HG03469 (cell line): ENCODE measurements at regions not wholly inside any gene's neighbourhood (a gene's known extent, or its start where the extent isn't known, plus 50 kb on each side); places are given as distances from the start of the nearest gene placed in this dataset.
"Not testable (repeated sequence)": the region's sequence is repeated elsewhere in the genome, so short reads cannot be mapped to it uniquely, and the experiment has no call there.

ENCODE experiments used
- ATAC-seq: cut with Tn5 transposase; IDR thresholded peaks from one replicate; pipeline ENCODE4 v1.9.1; 2021; ENCODE audit warnings: mild to moderate bottlenecking, moderate library complexity, moderate number of reproducible peaks; ENCODE audit not compliant: unreplicated experiment

GRCh38 chr1:189646066-189646465 is 831.6 kb downstream of the BRINP3 start:
- ATAC-seq = no peak

DNA sequence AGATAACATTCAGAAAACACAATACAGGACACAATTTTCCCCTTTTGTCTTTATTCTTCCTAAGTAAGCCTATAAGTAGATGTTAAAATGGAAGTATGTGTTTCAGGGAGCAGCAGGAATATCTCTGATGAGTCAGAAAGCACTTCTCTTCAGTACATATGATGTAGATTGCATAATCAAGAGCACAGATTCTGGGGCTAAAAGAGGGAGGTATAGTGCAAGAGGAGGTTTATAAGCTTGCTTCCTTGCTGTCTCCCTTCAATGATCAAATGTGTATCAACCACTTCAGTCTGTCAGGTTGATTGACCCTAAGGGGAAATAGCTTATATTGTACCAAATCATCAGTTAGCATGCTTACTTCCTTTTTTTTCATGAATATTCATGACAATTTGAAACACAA is 822.8 kb downstream of the BRINP3 start:
- ATAC-seq = no peak

DNA sequence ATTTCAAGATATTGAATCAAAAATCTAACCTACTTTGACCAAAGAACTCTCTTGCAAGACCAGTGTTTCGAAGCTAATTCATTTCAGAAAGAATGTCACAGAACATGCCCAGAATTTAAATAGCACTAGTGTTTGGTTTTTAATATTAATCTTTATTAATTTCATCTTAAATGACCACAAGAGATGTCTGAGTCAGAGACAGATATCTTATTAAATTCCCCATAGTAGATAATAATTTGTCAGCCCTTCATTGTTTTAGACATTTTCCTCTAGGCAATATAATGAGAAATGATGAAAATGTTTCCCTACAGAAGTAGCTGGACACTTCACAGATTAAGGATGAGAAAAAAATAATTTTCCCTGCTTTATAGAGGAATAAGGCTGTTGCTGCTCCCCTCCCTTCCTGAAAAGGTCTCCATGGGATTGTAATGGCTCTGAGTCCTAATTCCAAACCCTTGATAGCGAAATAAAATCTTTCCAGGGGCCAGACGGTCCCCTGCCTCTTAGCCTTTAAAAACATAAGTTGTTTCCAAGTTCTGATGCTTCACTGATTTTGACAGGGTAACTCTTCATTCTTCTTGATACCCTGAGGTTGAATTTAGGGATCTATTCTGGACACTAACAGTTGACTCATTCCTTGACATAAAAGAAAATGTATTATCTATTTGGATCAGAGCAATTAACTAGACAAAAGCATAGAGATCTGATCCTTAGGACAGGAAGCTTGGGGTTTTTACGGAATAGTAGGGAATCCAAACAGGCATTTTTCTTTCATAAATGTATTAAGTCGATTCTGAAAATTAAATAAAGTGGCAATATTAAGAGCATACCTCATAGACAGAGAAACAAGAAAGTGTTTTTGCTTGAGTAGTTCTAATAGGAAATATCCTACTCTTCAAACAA is 820.8 kb downstream of the BRINP3 start:
- ATAC-seq = no peak

- no peak for ATAC-seq
Measured at GRCh38 chr1:189657715-189658114, 819.9 kb downstream of the BRINP3 start.

DNA sequence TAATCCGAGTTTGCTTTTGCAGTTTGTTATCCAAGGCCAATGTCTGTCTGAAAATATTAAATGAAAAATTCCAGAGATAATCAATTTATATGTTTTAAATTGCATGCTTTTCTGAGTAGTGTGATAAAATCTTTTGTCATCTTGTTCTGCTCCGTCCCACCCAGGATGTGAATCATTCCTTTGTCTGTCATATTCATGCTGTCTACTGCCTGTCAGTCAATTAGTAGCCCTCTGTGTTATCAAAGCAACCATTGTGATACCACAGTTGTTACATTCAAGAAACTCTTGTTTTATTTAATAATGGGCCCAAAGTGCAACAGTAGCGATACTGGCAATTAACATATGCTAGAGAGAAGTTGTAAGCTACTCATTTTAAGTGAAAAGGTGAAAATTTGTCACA is 819.3 kb downstream of the BRINP3 start:
- no peak for ATAC-seq

GRCh38 chr1:189659731-189660130 is 817.9 kb downstream of the BRINP3 start:
- no peak for ATAC-seq

DNA sequence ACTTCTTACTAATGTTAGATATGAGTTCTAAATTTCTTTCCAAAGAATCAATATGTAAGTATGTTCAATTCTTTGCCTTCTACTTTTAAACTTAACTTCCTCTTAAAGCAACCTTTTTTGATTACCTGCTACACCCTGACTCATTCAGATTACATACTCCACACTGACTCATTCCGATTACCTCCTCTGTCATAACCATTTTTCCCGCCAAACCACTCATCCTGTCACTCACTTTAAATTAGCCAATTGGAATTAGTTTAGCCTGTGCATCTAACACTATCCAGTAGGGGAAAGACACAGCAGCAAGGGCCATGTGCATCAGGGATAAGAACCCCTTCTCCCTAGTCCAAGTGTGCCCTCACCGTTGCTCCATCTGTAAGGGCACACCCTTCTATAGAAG is 815.5 kb downstream of the BRINP3 start:
- no peak for ATAC-seq

DNA sequence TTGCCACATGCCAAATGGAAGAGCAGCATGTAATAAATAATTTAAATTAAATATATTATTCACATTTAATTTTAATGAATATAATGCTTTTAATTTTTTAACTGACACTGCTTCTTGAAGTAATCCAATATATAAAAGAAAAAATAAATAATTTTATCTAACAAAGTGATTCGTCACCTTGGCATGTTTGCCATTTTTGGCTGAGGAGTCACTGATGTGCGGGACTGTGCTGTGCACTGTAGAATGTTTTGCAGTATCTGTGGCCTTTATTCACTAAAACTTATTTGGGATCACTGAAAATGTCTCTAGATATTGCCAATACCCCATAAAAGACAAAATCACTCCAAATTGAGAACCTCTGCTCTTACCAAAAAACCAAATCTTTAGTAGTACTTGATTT is 807.8 kb downstream of the BRINP3 start:
- no peak for ATAC-seq

DNA sequence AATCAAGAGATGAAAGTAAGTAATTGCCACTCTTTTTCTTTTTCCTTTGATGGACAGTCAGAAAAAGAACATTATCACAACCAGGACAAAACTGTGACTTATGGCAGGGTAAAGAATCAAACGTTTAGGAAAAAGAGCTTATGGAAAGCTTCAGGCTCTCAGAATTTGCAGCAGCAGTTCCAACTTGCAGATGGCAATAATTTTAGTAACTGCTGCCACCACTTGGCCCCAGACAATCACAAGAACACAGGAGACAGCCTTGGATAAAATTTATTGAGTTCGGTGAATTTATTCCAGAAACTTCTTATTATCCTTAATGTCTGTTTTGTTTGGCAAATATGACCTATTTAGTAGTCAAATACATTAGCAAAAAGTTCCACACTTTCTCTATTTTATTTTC is 804.4 kb downstream of the BRINP3 start:
- ATAC-seq = no peak

DNA sequence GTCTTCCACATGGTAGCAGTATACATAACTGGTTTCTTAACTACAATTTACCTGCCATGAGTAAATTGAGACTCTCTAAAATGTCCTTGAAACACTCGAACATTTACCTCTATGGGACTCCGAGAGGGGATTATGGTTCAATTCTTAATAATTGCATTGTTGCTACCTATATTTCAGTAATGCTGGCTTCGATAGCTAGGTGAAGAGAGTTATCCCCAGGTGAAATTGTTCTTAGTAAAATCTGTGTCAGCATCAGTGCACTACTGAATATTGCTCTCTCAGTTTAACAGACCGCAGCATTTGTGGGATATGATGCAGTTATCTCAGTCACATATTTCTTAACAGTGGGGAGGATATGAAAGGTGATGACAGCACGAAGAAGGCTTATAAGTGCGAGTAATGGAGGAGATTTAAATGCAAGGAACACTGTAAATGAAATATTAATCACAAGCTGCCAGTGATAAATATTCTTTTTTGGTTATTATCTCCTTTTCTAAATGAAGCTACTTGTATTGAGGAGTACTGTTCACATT is 801.9 kb downstream of the BRINP3 start:
- no peak for ATAC-seq

DNA sequence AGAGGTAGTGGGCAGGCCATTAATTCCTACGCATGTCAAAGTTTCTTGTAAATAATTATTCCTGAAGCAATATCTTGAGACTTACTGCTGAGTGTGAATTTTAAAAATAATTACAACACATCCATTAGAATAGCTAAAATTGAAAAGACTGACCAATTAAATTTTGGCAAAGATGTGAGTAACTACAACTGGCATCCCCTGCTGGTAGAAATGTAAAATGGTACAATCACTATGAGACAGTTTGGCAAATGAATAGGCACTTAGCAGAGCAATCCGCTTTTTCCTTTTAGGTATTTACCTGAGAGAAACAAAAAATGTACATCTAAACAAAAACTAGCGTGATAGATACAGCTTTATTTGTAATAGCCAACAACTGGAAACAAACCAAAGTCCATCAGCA is 798.9 kb downstream of the BRINP3 start:
- ATAC-seq = no peak

GRCh38 chr1:189681252-189681919 is 796.3 kb downstream of the BRINP3 start:
- ATAC-seq = no peak

- no peak for ATAC-seq
Measured at GRCh38 chr1:189682591-189682990, 795.1 kb downstream of the BRINP3 start.

GRCh38 chr1:189686288-189686687 is 791.4 kb downstream of the BRINP3 start:
- ATAC-seq = no peak

DNA sequence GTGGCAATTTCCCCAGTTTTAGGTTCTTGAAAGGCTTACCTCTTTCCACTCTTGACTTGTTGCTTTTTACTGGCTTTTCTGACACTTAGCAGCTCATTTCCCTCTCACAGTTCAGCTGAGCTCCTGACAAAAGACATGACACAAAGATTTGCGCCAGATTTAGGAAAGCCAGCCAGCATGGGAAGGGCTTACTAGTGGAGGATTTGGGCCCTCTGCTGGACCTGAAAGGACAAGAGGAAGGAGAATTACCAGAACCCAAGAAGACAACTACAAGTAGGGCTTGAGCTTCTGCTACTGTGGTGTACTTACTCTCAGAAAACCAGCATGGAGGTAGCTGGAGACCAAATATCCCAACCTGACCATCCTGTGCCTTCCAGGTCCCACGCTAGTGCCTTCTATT is 784.5 kb downstream of the BRINP3 start:
- ATAC-seq = no peak

DNA sequence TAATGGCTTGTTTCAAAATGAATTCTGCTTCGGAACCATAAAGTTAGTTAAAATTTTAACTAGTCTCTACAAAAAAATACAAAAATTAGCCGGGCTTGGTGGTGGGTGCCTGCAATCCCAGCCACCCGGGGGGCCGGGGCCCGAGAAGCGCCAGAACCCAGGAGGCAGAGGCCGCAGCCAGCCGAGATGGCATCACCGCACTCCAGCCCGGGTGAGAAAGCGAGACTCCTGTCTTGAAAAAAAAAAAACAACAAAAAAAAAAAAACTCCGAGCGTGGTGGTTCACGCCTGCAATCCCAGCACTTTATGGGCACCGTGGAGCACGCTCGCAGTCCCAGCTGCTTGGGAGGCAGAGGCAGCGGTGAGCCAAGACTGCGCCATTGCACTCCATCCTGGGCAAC is 781.4 kb downstream of the BRINP3 start:
- no peak for ATAC-seq

DNA sequence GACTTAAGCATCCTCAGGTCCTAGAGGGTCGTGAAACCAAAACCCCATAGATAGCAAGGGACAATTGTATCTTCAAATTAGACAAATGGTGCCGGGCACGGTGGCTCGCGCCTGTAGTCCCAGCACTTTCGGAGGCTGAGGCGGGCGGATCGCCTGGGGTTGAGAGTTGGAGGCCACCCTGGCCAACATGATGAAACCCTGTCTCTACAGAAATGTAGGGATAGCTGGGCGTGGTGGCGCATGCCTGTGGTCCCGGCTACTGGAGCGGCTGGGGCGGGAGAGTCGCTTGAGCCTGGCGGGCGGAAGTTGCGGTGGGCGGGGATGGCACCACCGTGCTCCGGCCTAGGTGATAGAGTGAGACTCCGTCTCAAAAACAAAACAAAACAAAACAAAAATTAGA is 780.6 kb downstream of the BRINP3 start:
- no peak for ATAC-seq

- ATAC-seq = no peak
Measured at GRCh38 chr1:189701606-189702005, 776.1 kb downstream of the BRINP3 start.

GRCh38 chr1:189706594-189706993 is 771.1 kb downstream of the BRINP3 start:
- ATAC-seq = no peak

DNA sequence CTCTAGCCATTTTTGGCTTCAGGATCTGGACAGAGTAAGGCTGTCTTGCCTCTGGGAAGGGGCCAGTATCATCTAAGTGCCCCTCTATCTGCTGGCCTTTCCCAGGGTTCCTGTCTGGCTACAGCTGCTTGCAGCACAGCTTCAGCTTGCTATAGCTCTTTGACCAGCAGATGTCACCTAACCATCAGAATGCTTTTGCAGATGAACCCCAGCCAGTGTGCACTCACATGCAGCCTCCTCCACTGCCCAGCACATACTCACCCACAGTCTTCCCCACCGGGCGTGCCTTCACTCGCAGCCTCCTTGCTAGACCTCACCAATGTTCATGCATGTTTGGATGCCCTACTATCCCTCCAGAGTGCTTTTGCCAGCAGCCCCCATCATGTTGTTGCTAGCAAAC is 769.0 kb downstream of the BRINP3 start:
- no peak for ATAC-seq

DNA sequence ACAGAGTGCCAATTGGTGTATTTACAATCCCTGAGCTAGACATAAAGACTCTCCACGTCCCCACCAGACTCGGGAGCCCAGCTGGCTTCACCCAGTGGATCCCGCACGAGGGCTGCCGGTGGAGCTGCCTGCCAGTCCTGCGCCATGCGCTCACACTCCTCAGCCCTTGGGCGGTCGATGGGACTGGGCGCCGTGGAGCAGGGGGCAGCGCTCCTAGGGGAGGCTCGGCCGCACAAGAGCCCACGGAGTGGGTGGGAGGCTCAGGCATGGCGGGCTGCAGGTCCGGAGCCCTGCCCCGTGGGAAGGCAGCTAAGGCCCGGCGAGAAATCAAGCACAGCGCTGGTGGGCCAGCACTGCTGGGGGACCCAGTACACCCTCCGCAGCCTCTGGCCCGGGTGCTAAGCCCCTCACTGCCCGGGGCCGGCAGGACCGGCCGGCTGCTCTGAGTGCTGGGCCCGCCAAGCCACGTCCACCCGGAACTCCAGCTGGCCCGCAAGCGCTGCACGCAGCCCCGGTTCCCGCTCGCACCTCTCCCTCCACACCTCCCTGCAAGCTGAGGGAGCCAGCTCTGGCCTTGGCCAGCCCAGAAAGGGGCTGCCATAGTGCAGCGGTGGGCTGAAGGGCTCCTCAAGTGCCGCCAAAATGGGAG is 759.4 kb downstream of the BRINP3 start:
- ATAC-seq = not testable (repeated sequence)

DNA sequence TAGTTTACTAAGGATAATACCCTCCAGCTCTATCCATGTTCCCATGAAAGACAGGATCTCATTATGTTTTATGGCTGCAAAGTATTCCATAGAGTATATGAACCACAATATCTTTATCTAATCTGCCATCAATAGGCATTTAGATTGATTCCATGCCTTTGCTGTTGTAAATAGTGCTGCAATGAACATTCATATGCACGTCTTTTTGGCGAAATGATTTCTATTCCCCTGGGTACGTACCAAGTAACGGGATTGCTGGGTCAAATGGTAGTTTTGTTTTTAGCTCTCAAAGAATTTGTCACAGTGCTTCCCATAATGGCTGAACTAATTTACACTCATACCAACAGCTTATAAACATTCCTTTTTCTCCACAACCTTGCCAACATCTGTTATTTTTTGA is 750.9 kb downstream of the BRINP3 start:
- no peak for ATAC-seq
